Suppressor macrophage (primary cell): ENCODE measurements at regions not wholly inside any gene's neighbourhood (a gene's known extent, or its start where the extent isn't known, plus 50 kb on each side); places are given as distances from the start of the nearest gene placed in this dataset.
A peak's percentile ranks its signal among the peaks of the same experiment; 100 is the strongest.

Experiments used
- DNase-seq, 4 experiments: peaks; one replicate each; pipeline ENCODE4 v3.0.0-alpha.2; 2020 to 2022

DNA sequence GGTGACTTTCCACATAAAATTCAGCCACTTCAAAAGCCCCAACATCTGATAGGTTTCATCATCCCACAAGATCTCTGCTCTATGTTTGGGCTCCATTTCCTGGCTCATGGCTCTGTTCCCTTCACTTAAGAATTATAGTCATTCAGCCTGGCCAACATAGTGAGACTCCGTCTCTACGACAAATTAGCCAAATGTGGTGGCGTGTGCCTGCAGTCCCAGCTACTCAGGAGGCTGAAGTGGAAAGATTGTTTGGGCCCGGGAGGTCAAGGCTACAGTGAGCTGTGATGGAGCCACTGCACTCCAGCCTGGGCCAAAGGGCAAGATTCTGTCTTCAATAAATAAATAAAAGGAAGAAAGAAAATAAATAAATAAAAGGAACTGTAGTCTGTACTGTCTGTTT is 57.9 kb upstream of the CTSV start:
- DNase-seq, result no peak

DNA sequence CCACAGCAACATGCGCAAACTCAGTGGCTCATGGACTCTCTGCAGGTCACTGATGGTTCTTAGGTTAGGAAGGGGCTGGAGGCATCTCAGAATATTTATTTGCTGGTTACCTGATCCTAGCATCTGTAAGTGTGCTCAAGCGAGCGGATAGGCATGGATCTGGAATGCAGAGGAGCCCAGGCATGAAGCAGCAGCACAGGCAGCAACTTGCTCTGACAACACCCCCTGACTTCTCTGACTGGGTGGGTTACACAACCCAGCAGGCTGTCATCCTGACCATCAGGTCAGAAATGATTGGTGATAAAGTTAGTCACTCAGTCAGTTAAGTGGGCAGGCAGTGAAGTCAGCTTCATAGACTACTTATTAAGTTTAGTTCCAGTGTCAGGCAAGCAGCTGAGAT is 50.4 kb upstream of the CTSV start:
- peak in 3 of 4 experiments; percentile 2 to 40 (median 8) for DNase-seq
